Spleen (tissue), 7 donors: ENCODE measurements at regions not wholly inside any gene's neighbourhood (a gene's known extent, or its start where the extent isn't known, plus 50 kb on each side); places are given as distances from the start of the nearest gene placed in this dataset.

ENCODE experiments used
- POLR2AphosphoS5 ChIP-seq, 3 donors: sonication (generic); formaldehyde crosslinking; IDR thresholded peaks; one replicate each; pipeline ENCODE4 v1.5.1; 2017; ENCODE audit warnings: antibody characterized with exemption in 3 of 3
- TF ChIP-seq, protein P1 (sequence below), 11 experiments: fragments of 200-600 bp in 7 of 11; fragments of 450-650 bp in 4 of 11; sonication (generic) in 4 of 11; IDR thresholded peaks in 8 of 11; conservative IDR thresholded peaks in 3 of 11; 1 replicate in 7 of 11; 2 replicates in 4 of 11; pipeline versions ENCODE4 v1.4.0 to v1.8.0; 2016 to 2021; ENCODE audit warnings: antibody characterized with exemption in 11 of 11, inconsistent platforms in 4 of 11, mild to moderate bottlenecking in 1 of 11
- donor health status: DM: no; HTN: no; CAD: no; lungs with moderate emphysema.
- donor health status: DM: no; HTN: no; CAD: no.
- donor health status: DM: no; HTN: no; CAD: no.

DNA sequence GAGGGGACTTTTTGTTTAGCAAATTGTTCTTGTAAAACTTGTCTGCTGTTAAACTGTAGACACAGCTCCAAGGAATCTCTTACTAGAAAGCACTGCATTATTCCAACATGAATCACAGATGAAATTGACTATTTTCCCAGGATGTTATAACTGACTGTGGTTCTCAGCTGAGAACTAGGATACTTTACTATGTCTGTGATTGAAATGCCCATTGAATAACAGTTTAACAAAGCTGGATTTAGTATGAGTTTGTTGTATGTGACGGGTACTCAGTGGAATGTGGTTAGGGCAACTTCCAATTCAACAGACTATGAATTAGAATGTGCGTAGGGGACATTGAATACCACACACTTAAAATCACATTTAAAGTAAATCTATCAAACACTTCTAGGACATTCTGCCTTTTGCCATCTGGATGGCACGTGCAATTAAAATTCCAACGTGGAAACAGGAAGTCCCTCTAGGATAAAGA lies 193.4 kb upstream of the PREP start:
- TF ChIP-seq, protein P1, sequence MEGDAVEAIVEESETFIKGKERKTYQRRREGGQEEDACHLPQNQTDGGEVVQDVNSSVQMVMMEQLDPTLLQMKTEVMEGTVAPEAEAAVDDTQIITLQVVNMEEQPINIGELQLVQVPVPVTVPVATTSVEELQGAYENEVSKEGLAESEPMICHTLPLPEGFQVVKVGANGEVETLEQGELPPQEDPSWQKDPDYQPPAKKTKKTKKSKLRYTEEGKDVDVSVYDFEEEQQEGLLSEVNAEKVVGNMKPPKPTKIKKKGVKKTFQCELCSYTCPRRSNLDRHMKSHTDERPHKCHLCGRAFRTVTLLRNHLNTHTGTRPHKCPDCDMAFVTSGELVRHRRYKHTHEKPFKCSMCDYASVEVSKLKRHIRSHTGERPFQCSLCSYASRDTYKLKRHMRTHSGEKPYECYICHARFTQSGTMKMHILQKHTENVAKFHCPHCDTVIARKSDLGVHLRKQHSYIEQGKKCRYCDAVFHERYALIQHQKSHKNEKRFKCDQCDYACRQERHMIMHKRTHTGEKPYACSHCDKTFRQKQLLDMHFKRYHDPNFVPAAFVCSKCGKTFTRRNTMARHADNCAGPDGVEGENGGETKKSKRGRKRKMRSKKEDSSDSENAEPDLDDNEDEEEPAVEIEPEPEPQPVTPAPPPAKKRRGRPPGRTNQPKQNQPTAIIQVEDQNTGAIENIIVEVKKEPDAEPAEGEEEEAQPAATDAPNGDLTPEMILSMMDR (IDR thresholded peaks at IDR 0.05 in 8 of 11, conservative IDR thresholded peaks at IDR 0.05 in 3 of 11): no peak
- TF ChIP-seq POLR2AphosphoS5 (IDR thresholded peaks at IDR 0.05): no peak
